Lower lobe of right lung (tissue), 2 donors: ENCODE measurements at regions not wholly inside any gene's neighbourhood (a gene's known extent, or its start where the extent isn't known, plus 50 kb on each side); places are given as distances from the start of the nearest gene placed in this dataset.

Experiments used
- ATAC-seq, 2 donors: fragments of 200-7000 bp; cut with Tn5 transposase; one replicate each; pipeline ENCODE4 v1.9.1; 2020 to 2022; ENCODE audit warnings: mild to moderate bottlenecking in 2 of 2, moderate library complexity in 2 of 2
- DNase-seq: peaks from one replicate; pipeline ENCODE4 v3.0.0-alpha.2; 2020
- H3K27ac ChIP-seq: fragments of 200-600 bp; one replicate; pipeline ENCODE4 v1.8.0; 2022
- H3K27me3 ChIP-seq: fragments of 200-600 bp; one replicate; pipeline ENCODE4 v1.8.0; 2022; ENCODE audit warnings: low read depth
- H3K36me3 ChIP-seq: fragments of 200-600 bp; one replicate; pipeline ENCODE4 v1.8.0; 2022; ENCODE audit warnings: mild to moderate bottlenecking
- H3K4me1 ChIP-seq: fragments of 200-600 bp; one replicate; pipeline ENCODE4 v1.8.0; 2022
- H3K4me3 ChIP-seq: fragments of 200-600 bp; one replicate; pipeline ENCODE4 v1.8.0; 2022; ENCODE audit warnings: mild to moderate bottlenecking
- H3K9me3 ChIP-seq: fragments of 200-600 bp; one replicate; pipeline ENCODE4 v1.8.0; 2022
- intact Hi-C: fragments of 100-400 bp; cut with DNase I; formaldehyde crosslinking; loops from one replicate; pipeline ENCODE4 v1.11.0; 2022
- TF ChIP-seq, protein P1 (sequence below): fragments of 200-600 bp; IDR thresholded peaks from one replicate; pipeline ENCODE4 v1.8.0; 2022; ENCODE audit warnings: antibody characterized with exemption, mild to moderate bottlenecking
- donor health status: DM: no; HTN: yes; CAD: no; lungs with severe emphysema.

DNA sequence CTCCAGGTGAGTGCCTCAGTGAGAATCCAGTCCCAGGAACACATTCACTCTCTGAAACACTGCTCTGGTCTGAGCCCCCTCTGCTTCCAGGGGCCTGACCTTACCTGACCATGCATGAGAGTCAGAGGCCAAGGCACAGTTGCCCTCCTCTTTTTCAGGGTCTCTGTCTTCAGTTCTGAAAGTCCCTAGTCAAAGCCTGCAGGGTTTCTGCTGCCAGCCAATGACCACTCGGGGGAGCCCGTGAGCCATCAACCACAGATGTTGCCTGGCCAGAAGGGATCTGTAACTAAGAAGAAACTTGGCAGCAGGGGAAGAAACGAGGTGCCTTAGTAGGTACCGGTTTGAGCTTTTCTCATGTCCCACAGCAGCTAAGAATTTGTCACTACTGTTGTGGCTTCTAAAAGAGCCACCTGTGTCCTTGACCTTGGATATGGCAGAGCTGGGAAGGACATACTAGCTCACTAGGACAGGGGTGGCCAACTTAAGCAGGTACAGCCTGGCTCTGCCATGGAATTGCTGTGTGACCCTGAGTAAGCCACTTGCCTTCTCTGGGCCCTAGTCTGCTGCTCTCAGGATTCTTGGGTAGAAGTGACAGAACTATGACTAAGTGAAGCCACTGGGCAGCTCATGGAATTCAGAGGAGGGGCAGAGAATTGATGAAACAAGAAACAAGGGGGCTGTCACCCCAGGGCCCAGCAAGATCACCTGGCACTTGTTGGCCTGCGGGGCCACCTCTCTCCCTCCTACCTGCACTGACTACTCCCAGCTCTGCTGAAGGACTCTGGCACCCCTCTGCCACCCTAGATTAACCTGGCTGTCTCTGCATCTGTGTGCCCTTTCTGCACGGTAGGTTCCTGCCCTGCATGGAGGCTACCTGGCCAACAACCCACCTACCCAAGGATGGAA is 83.8 kb upstream of the GPR26 start:
- ATAC-seq, result peak; percentile 70 to 71

DNA sequence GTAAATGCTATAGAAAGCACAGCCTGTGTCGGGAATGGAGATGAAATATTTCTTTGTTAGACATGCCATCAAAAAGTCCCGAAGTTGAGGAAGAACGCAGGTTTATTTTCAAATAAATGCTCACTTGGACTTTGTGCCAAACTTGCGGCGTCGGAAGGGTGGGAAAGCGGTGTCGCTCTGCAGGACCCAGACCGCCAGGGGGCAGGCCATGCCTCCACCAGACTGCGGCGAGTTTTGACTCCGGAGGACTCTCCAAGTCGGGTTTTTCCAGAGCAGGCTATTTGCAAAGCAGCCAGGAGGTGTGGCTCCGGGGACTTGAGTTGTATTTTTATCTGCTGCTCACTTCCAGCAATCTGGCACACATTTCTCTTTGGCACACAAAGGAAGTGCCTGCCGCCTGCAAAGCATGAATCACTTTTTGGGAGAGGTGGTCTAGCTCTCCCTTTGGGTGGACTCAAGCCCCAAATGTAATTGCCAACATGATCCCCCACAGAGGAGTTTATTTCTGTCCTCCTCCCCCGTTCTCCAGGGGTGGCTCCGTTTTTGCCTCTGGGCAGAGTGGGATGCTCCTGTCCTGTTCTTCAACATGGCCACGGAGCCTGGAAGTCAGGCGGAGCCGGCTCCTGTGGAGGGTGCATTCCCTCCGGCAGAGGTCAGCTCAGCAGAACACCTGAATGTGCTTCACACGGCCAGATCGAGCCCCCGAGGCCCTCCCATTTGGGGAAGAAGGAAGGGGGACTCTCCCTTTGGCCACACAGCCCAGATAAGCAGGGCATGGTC is 82.3 kb upstream of the GPR26 start:
- Histone ChIP-seq H3K27me3 (peaks cover 49% of the 10 kb centered on the region), H3K36me3 (no peaks in the 10 kb centered on the region), H3K9me3 (no peaks in the 10 kb centered on the region), H3K27ac (no peak overlapping the region), H3K4me3 (no peak overlapping the region), H3K4me1 (peaks cover 4% of the 10 kb centered on the region)
- intact Hi-C loops, result no loop called here
- peak; percentile 91 to 94 for ATAC-seq
- TF ChIP-seq, protein P1, sequence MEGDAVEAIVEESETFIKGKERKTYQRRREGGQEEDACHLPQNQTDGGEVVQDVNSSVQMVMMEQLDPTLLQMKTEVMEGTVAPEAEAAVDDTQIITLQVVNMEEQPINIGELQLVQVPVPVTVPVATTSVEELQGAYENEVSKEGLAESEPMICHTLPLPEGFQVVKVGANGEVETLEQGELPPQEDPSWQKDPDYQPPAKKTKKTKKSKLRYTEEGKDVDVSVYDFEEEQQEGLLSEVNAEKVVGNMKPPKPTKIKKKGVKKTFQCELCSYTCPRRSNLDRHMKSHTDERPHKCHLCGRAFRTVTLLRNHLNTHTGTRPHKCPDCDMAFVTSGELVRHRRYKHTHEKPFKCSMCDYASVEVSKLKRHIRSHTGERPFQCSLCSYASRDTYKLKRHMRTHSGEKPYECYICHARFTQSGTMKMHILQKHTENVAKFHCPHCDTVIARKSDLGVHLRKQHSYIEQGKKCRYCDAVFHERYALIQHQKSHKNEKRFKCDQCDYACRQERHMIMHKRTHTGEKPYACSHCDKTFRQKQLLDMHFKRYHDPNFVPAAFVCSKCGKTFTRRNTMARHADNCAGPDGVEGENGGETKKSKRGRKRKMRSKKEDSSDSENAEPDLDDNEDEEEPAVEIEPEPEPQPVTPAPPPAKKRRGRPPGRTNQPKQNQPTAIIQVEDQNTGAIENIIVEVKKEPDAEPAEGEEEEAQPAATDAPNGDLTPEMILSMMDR, result peak; percentile 82
- DNase-seq, result peak; percentile 86

More for the DNA sequence above, 83.8 kb upstream of the GPR26 start:
- Histone ChIP-seq H3K9me3 (no peaks in the 10 kb centered on the region), H3K27me3 (peaks cover 49% of the 10 kb centered on the region), H3K36me3 (no peaks in the 10 kb centered on the region), H3K4me3 (no peak overlapping the region), H3K4me1 (peaks cover 4% of the 10 kb centered on the region), H3K27ac (no peak overlapping the region)
- DNase-seq, result peak; percentile 74
- intact Hi-C loops, result no loop called here
- TF ChIP-seq, protein P1, result peak; percentile 79

DNA sequence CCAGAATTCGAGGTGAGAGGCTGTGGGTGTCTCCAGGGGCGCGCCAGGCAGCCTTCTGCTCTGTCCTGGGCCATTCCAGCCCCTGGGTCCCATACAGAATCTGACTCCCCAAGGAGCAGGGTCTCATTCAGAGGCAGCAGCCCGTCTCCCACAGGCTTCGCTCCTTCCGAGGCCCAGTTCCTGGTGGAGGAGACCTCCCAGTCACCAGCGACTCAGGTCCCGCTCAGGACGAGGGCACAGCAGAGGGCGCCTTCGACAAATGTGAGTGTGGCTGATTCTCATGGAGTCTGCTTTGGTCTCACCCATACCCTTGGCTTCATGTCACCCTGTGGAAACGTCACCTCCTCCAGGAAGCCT is 81.8 kb upstream of the GPR26 start:
- intact Hi-C loops, result no loop called here
- no peak overlapping the region for H3K4me3 ChIP-seq
- no peak for ATAC-seq
- DNase-seq, result no peak
- no peaks in the 10 kb centered on the region for H3K36me3 ChIP-seq
- no peaks in the 10 kb centered on the region for H3K9me3 ChIP-seq
- peaks cover 4% of the 10 kb centered on the region for H3K4me1 ChIP-seq
- H3K27ac ChIP-seq, result no peak overlapping the region
- H3K27me3 ChIP-seq, result peaks cover 47% of the 10 kb centered on the region
- TF ChIP-seq, protein P1, result no peak

DNA sequence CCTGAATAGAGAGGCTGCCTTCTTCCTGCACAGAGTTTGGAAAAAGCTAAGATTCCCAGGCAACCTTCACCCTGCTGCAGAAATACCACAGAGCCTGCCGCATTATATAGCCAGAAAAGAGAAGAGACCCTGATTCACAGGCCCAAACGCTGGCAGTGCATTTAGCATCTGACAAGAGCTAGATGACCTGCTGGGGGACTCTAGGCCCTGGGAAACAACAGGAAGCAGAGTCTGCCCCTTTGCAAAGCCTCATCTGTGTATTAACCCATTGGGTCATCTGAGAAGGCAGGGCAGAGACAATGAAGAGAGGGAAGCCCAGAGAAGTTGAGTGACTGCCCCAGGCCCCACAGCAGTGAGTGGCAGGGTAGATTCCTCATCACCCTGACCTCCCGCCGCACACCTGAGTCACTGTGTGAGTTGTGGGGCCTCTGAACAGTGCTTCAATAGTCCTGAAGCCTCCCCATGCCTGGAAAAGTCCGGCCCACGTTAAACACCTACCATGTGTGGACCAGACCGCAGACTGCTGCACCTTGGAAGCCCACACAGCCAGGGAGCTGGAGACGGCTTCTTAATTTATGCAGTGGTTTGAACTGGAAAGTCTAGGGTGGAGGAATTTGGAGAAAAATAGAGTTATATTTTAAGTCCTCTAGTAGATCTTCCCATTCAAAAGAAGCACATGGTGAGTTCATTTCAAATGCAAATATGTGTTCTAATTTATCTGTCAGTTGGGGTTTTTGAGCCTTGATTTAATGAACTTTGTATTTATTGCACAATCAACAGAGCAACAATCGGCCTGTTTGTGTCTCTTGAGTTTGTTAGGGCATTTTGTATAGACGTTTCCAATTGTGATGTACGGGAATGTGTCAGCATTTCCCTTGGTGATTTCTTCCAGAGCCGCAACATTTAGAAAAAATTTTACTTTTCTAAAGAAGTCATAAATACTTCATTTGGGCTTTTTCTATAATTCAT is 80.4 kb upstream of the GPR26 start:
- Histone ChIP-seq H3K4me3 (no peak overlapping the region), H3K27ac (no peak overlapping the region), H3K27me3 (peaks cover 34% of the 10 kb centered on the region), H3K36me3 (no peaks in the 10 kb centered on the region), H3K4me1 (peaks cover 4% of the 10 kb centered on the region), H3K9me3 (no peaks in the 10 kb centered on the region)
- intact Hi-C loops, result no loop called here
- TF ChIP-seq, protein P1, result no peak
- DNase-seq, result no peak
- no peak for ATAC-seq

DNA sequence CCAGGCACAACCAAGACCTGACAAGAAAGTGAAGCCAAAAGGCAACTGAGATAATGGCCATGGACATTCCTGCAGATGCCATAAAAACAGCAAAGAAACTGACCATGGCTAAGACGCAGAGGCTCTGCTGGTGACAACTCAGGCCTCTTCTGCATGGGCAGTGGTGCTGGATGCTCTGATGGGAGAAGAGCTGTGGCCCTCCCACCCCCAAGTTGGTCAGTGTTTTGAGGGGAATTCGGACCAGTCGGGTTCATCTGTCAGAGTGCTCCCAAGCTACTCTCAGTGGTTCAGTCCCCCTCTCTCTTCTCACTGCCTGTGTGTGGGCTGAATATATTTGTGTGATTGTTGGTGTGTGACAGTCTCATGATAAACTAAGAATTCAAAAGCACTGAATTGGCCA is 79.0 kb upstream of the GPR26 start:
- H3K36me3 ChIP-seq, result no peaks in the 10 kb centered on the region
- intact Hi-C loops, result no loop called here
- no peak overlapping the region for H3K27ac ChIP-seq
- H3K9me3 ChIP-seq, result no peaks in the 10 kb centered on the region
- TF ChIP-seq, protein P1, result no peak
- H3K4me3 ChIP-seq, result no peak overlapping the region
- DNase-seq, result no peak
- no peak for ATAC-seq
- H3K4me1 ChIP-seq, result peaks cover 4% of the 10 kb centered on the region
- H3K27me3 ChIP-seq, result peaks cover 25% of the 10 kb centered on the region
